NCI-H446 (cell line): ENCODE measurements at regions not wholly inside any gene's neighbourhood (a gene's known extent, or its start where the extent isn't known, plus 50 kb on each side); places are given as distances from the start of the nearest gene placed in this dataset.

Experiments
- DNase-seq, 2 experiments: peaks; one replicate each; lab custom pipeline; 2025; lab: John Stamatoyannopoulos, UW

DNA sequence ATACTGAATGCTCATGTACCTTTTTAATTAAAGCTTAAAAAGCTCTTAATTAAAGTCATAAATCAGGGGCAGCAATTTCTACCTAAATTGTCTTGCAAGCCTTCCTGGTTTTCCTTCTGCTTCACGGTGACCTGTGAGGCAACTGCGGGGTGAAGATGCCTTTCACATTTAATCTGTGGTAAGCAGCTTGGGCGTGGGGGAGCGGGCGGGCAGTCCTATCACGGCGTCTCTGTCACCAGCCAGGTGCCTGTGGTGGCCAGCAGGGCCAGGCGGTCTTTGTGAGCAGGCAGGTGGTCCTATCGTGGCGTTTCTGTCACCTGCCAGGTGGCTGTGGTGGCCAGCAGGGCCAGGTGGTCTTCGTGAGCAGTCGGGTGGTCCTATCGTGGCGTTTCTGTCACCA, 269.2 kb upstream of the PPP2R2D start:
- DNase-seq, result no peak

DNA sequence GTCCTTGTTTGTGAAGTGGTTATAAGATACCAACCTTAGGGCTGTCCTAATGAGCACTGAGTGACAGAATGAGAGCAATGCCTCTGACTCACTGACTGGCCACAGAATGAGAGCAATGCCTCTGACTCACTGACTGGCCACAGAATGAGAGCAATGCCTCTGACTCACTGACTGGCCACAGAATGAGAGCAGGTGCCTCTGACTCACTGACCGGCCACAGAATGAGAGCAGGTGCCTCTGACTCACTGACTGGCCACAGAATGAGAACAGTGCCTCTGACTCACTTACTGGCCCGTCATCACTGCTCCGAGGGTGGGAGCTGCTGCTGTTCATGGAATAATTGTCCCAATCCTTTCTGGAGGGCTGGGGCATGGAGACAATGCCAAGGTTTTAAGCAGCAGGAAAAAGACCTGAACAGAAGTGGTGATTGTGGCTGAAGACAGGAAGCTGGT, 265.2 kb upstream of the PPP2R2D start:
- no peak for DNase-seq

DNA sequence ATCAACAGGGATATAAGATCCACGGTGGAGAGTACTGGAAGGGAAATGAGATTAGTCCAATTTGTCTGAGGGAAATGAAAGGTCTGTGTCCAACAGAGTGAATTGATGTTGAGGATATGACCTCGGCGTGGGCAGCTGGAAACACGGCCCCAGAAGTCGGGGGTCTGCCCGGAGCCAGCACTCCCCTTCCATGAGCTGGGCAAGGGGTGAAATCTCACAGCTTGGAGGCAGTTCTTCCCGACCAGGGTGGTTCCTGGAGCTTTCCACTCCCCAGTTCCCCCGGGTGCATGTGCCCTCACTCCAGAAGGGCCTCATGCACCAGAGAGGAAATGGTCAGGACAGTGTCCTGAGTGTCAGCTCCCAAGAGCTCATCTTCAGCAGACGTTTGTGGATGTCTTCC, 264.7 kb upstream of the PPP2R2D start:
- DNase-seq, result no peak

DNA sequence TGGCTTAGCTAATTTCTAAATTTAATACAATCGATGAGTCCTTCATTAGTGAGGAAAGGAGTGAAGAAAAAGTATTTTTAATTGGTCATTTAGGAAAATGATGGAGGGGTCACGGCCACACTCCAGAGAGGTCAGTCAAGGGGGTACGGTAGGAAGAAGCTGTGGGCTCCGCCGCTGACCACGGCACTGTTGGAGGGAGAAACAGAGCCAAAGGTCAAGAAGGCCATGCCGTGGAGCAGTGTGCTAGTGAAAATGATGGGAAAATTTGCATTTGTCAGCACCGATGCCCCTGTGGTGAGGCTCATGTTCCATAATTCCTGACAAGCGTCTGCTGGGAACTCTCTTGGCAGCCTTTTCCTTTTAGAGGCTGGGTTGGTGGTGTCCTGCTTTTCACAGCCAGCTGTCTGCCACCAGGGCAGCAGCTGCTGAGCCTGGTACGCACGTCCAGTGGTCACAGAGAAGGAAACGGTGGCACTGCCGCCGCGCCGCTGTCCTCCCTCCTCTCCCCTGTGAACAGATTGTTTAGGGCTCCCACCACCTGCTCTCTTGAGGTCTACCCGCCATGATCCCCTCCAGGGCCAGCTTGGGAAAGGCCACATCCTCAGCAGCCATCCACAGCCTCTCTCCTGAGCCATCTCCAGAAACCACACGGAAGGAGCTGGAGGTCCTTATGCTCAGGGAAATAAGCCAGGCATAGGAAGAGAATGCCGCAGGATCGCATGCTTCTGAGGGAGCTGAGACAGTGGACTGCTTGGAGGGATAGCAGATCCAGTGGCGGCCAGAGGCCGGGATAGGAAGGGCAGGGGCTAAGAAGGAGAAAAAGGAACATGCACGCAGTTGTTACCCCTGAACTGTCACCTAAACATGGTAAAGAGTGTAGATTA, 263.7 kb upstream of the PPP2R2D start:
- DNase-seq, result no peak

DNA sequence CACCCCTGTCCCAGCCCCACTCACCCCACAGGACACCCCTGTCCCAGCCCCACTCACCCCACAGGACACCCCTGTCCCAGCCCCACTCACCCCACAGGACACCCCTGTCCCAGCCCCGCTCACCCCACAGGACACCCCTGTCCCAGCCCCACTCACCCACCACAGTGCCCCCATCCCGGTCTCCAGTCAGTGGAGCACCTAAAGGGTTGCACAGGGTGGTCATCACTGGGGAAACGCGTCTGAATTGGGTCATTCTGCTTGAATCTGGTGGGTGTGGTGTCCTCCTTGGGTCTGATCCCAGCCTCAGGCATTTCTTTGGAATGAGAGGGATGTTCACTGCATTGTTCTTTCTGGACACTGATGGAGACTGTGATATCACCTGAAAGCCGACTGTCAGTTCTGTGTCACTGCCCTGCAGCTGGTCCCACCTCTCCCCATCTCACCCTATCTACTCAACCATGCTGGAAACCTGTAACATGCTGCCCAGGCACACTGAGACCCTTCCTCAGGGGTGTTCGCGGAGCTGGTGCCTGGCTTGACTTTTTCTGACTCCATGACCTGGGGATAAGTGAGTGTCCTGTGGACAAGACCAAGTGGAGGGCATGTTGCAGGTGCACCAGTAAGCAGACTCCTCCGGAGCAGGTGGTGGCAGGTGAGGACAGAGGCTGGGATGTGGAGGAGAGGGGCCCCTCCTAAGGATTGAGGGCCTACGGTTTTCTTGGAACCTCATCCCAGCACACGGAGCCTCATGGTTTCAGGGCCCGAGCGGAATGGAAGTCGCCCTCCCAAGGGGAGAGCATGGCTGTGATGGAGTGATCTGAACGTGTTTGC, 262.5 kb upstream of the PPP2R2D start:
- DNase-seq, result no peak

DNA sequence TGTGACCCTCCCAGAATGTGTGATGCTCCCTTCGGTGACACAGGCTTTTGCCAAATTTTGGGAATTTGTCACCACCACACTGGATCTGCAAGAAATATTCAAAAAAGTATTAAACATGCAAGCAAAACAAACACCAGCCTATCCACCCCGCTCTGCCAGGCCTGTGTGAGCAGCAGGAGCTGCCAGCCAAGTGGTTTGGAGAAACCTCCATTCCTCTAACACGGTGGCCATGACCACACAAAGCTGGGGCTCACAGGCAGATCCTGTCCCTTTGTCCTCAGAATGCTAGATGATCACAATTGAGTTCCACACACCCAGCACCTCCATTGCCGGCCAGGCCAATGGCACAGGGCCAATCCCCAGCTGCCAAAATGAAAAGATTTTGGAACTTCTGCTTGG, 261.9 kb upstream of the PPP2R2D start:
- DNase-seq, result no peak

DNA sequence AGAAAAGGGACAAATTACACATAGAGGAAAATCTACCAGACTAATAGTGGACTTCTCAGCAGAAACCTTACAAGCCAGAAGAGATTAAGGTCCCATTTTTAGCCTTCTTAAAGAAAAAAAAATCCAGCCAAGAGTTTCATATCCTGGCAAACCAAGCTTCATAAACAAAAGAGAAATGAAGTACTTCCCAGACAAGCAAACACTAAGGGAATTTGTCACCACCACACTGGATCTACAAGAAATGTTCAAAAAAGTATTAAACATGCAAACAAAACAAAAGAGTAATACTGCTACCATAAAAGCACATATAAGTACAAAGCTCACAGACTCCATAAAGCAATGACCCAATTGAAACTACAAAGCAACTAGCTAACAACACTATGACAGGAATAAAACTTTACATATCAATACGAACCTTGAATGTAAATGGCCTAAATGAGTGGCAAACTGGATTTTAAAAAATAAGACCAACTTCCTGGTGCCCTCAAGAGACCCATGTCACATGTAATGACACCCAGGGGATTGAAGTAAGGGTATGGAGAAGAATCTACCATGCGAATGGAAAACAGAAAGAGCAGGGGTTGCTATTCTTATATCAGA, 260.7 kb upstream of the PPP2R2D start:
- DNase-seq, result no peak

DNA sequence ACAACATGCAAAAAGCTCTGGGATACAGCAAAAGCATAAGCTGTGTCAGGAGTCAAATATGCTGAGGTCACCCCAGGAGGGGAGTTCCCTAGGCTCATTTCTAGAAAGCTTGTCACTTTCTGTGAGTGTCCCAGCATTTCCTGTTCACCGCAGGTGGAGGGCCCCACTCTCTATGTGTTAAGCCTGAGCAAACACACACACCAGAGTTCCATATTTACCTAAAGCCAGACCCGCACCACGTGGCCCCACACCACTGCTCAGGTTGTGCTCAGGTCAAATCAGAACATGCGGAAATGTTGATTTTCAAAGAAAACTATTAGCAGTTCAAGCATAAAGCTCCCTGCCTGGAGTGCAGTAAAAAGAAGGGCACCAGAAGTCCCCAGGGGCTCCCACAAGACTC, 259.6 kb upstream of the PPP2R2D start:
- DNase-seq, result no peak

DNA sequence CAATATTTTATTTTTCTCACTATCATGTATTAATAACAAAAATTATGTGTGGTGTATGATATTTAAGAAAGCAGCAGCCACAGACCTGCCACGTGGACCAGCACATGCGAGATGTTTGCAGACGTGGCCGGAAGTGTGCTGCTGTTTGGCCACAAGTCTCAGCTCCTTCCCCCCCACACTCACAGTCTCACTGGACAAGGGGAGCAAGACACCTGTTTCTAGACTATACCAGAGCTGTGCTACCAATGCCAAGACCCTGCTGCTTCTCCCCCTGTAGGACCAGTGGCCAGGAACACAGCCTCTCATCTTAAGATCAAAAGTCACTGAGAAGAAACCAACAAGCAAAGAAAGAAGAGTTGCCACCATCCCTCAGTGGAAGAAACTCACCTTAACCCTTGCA, 258.9 kb upstream of the PPP2R2D start:
- DNase-seq, result no peak

DNA sequence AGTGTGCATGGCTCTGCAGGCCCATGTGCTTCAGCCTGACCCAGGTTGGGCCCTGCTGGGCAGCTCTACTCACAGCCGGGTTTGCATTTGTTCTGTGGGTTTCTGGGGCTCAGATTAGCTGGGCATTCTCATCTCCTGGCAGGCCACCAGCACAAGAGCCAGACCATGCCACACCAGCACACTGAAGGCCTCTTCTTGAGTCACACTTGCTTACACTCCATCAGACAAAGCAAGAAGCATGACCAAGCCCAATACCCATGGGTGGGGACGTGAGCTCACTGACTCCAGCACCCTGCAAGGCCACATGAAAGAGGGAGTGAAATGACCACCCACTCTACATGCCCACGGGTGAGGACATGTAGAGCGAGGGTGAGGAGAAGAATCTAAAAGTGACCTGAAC, 257.8 kb upstream of the PPP2R2D start:
- no peak for DNase-seq

DNA sequence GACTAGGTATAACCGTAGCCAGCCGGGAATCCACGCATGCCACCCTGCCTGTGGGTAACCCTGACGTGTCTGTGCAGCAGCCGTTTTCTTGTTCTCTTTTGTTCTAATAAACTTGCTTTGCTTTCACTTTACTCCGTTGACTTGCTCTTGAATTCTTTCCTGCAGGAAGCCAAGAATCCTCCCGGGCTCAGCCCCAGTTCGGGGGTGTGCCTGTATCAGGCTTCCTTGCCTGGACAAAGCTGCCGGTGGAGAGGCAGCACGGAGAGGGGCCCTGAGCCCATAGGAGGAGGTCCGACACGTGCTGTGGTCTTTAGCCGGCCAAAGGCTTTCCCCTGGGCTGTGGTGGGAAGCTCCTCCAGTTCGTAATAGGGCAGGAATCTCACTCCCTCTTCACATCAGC, 256.5 kb upstream of the PPP2R2D start:
- no peak for DNase-seq

DNA sequence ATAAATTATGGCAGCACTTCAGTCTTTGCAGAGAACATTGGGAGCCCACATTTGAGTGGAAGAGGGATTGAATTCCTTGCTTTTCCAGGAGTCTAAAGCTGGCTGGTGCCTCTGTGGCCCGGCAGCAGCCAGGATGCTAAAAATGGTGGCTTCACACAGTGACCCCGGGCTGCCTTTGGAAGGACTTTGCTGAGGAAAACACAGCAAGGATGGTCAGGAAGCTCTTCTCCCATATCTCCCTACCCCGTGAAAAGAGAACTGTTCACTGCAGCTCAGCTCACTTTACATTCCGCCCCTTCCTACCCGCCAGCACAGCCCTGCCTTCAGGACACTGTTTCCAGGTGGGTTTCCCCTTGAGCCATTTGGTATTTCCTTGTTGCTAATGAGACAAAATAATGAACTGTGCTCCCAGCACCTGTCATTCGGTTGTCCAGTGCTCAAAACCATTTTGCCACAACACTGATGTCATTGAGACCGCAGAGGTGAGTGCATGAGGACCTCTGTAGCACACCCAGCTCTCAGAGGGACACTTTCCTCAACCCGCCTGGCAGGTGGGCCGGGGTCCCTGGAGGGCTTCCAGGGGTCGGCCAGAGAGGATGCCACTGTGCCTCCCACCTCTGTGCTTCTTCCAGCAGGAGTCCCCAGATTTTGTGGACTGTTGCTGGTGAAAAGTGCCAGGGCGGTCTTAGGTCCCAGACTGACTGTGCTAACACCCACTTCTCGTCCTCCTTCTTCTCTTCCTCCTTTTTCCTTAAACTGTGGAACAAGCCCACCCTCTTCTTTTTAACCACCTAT, 255.7 kb upstream of the PPP2R2D start:
- DNase-seq, result no peak

DNA sequence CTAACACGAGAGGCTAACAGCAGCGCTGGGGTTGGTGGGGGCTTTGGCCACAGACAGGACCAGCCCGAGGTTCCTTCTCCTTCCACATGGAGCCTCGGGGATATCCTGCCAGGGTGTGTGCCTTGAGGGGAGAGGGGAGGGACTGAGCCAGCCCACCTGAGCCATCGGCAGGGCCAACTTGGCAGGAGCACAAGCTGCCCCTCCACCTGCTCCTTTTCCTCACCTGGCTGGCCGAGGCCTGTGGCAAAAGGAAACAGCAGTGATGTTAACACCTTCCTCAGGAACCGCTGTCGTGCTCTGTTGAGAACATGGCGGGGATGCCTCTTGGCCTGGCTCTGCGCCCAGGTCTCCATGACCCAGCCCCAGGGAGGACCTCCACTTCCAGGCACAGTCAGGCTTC, 255.1 kb upstream of the PPP2R2D start:
- DNase-seq, result no peak

DNA sequence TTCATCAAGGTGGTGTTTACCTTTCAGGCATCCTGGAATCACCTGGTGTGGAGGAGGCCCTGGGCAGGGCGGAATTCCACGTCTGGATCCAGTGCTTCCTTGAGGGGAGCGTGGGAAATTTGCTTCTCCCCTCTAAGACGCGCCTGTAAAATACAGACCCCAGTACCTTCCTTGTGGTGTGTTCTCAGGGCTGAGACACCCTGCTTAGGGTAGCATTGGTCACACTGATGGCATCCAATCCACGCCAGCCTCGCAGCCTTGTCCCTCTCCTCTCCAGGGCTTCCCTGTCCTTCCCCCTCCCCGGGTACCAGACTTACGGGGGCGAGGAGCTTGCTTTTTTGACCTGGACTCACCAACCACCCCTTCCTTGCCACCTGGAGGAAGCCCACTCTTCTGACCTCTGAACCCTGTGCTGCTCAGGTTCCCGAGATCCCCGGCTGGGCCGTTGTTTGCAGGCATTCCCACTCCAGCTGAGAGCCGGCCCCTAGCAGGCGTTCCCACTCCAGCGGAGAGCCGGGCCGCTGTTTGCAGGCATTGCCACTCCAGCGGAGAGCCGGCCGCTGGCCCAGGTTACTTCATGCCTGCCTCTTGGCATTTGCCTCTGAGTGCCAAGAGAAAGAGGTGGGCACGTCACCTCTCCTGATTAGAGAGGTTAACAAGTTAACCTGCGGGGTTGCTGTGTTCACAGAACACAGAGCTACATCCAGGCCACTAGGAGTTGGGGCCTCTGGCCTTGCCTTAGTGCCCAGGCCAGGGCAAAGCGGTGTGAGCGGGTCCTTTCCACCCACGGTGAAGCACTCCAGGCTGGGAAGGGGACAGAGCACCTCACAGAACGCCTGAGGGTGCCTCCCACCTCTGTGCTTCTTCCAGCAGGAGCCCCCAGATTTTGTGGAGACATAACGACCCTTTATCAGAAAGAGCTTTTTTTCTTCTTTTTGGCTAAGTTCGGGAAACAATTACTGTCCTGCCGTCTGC, 254.0 kb upstream of the PPP2R2D start:
- DNase-seq, result no peak

DNA sequence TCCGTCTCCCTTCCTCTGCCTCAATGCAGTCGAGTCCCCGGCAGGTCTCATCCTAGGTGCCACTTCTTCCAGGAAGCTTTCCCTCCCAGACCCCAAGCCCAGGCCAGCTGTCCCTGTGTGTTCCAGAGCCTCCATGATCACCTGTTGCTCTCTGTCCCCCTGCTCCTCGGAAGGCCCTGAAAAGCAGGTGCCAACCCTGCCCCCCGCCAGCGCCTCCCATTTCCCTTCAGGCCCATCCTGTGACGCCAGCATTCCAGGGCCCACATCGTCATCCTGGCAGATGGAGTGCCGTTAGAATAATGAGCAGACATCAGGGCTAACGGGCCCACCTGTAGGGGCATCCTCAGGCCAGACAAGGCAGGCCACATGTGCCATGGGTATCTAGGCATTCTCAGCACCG, 253.0 kb upstream of the PPP2R2D start:
- no peak for DNase-seq

DNA sequence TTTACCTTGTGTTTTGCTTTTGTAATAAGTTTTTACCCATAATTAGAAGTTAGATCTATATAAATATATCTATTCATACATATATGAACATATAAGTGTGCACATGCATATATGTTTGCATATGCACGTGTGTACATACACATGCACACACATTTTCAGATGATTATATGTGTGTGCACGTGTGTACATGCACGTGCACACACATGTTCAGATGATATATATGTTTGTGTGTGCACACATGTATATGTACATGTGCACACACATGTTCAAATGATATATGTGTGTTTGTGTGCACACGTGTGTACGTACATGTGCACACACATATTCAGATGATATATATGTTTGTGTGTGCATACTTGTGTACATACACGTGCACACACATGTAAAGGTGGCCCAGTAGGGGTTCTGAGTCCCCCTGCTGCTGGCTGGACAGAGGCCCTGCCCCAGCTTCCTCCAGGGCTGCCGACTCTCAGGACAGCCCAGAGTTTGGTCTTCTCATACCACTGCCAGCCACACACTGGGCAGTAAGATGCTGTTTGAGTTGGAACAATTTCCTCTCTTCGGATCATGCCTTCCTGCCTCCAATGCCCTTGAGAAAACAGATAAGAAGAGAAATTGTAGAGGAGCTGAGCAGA, 252.3 kb upstream of the PPP2R2D start:
- DNase-seq, result no peak

DNA sequence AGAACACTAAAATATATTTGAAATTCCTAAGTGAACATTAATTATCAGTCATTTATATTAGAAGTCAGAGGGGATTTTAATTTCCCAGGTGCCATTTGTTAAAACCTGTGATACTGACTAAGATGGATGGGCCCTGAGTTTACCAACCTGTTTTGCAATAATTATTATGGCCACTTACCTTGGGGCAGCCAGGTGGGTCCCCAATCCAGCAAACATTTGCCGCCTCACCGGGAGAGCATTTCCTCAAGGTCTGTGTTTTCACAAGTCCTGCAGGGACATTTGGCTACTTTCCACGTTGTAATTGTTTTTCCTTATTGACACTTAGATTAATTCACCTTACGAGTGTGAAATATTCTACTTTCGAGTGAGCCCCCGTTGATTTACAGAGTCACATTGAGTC, 251.2 kb upstream of the PPP2R2D start:
- DNase-seq, result no peak

DNA sequence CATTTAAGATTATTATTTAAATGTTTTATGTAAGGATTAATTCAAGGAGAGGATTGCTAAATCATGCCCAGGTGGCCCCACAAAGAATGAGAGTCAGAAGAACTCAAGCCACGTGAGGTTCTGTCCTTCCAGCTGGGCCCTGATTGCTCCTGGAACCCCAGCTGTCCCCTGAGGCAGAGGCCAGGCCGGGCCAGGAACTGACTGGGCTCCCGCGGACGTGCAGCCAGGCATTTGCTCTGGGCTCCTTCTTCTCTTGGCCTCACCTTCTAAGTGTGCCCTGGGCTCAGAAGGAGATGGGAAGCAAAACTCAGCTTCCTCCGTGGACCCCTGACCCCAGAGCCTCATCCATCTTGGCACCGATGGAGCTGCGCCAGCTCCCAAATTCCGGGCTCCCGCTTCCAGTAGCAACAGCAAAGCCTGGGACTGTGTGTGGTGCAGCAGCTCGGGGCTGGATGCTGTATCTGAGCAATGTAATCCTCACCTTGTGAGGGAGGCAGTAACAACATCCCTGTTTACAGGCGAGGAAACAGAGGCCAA, 250.6 kb upstream of the PPP2R2D start:
- DNase-seq, result no peak

DNA sequence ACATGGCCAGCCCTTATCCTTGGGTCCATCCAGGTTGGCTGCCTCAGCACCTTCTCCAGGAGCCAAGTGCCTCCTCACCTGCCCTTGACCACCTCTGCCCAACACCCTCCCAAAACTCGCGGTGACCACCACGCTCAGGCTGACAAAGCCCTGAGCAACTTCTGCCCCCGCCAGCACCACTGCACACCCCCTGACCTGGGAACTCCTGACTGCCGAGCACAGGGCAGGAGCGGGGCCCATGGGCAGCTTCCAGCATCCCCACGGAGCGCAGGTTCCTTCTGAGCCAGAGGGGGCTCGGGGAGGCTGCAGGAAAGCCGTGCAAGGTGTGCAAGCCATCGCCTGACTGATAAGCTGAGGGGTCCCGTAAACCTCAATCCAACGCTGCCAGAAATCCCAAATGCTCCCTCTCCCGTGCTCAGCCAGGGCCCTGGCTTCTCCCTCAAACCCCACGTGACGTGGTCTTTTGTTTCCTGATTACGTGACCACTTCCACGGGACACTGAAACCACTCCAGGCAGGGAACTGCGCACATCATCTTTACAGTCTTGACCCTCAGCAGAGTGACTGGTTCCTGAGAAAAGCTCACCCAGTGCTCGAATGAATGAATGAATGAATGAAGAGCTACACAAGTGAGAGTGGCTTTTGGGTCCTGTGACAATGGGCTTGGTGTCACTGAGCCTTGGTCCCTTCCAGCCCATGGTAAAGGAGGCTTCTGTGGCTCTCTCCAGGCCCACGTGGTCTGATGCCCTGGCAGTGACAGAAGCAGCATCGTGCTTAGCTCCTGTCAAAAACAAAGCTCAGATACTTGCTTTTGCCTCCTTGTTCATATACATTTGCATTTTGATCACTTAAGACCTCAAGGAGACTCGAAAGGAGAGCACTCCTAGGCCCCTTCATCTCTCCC, 249.8 kb upstream of the PPP2R2D start:
- DNase-seq, result no peak
